Ovary (tissue), 7 donors: ENCODE measurements at regions not wholly inside any gene's neighbourhood (a gene's known extent, or its start where the extent isn't known, plus 50 kb on each side); places are given as distances from the start of the nearest gene placed in this dataset.

ENCODE experiments used
- DNase-seq, 5 donors: peaks; one replicate each; pipeline ENCODE4 v3.0.0-alpha.2; 2019 to 2020
- H3K27ac ChIP-seq, 2 donors: fragments of 200-600 bp; one replicate each; pipeline versions ENCODE4 v1.5.1 to v1.8.0; 2019 to 2022
- H3K27me3 ChIP-seq: fragments of 200-600 bp; one replicate; pipeline ENCODE4 v1.8.0; 2022
- H3K36me3 ChIP-seq: fragments of 200-600 bp; sonication (generic); one replicate; pipeline ENCODE4 v1.5.1; 2019
- H3K4me1 ChIP-seq: one replicate; pipeline ENCODE4 v1.8.1; 2013; ENCODE audit warnings: mild to moderate bottlenecking, moderate library complexity; ENCODE audit not compliant: insufficient read depth
- H3K4me3 ChIP-seq: fragments of 200-600 bp; sonication (generic); one replicate; pipeline ENCODE4 v1.5.1; 2017
- H3K9me3 ChIP-seq, 2 donors: fragments of 200-600 bp in 1 of 2; sonication (generic) in 1 of 2; one replicate each; pipeline versions ENCODE4 v1.5.1 to v1.8.1; 2013 to 2019; ENCODE audit warnings: mild to moderate bottlenecking in 1 of 2, moderate library complexity in 1 of 2
- EP300 ChIP-seq: sonication (generic); formaldehyde crosslinking; IDR thresholded peaks from one replicate; pipeline ENCODE4 v1.6.1; 2017; ENCODE audit warnings: antibody characterized with exemption
- POLR2A ChIP-seq: fragments of 450-650 bp; IDR thresholded peaks from one replicate; pipeline ENCODE4 v1.6.1; 2017; ENCODE audit warnings: antibody characterized with exemption, mild to moderate bottlenecking, moderate library complexity
- WGBS, 3 donors: extraction: QIAGEN DNeasy Blood & Tissue Kit in 1 of 3; methylation state at CpG; one replicate each; pipeline versions ENCODE4 v1.1.5 to v1.1.7; 2013 to 2017; 5-methylcytosine and 5-hydroxymethylcytosine counted together
- intact Hi-C, 4 donors: fragments of 100-400 bp; cut with DNase I; formaldehyde crosslinking; loops; one replicate each; pipeline versions ENCODE4 v1.11.0 to v1.15.1; 2022 to 2023
- TF ChIP-seq, protein P1 (sequence below), 3 donors: fragments of 450-650 bp in 2 of 3; fragments of 200-600 bp in 1 of 3; IDR thresholded peaks; one replicate each; pipeline versions ENCODE4 v1.5.1 to v1.8.0; 2016 to 2022; ENCODE audit warnings: antibody characterized with exemption in 3 of 3, mild to moderate bottlenecking in 1 of 3
- donor health status: DM: no; HTN: no; CAD: no; lungs with moderate emphysema.
- donor health status: DM: no; HTN: no; CAD: no.
- donor health status: Bipolar disorder and iron deficiency.
- donor health status: DM: no; HTN: no; CAD: no.
- donor health status: DM: yes; HTN: yes; CAD: no.

DNA sequence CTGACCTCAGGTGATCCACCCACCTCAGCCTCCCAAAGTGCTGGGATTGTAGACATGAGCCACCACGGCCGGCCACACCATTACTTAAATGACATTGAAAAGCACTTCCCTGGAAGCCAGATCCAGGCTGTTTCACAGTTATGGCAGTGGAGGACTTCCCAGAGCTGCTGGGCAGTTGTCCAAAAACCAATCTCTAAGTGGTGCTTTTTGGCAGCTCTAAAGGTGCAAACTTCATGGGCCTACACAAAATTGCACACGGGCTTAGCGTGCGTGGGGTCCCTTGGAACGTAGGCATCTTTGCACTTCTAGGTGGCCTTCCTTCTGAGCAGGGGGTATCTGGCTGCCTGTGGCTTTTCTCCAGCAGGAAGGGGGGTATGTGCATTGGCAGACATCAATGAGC lies 172.3 kb downstream of the SHOX start:
- intact Hi-C loops = no loop called here
- Histone ChIP-seq H3K27me3 (no peaks in the 10 kb centered on the region), H3K4me3 (no peak overlapping the region), H3K9me3 (peaks cover 0 to 5% of the 10 kb centered on the region in 2 donors), H3K36me3 (no peaks in the 10 kb centered on the region), H3K27ac (no peak overlapping the region), H3K4me1 (no peaks in the 10 kb centered on the region)
- TF ChIP-seq POLR2A (no peak), EP300 (no peak)
- TF ChIP-seq, protein P1, sequence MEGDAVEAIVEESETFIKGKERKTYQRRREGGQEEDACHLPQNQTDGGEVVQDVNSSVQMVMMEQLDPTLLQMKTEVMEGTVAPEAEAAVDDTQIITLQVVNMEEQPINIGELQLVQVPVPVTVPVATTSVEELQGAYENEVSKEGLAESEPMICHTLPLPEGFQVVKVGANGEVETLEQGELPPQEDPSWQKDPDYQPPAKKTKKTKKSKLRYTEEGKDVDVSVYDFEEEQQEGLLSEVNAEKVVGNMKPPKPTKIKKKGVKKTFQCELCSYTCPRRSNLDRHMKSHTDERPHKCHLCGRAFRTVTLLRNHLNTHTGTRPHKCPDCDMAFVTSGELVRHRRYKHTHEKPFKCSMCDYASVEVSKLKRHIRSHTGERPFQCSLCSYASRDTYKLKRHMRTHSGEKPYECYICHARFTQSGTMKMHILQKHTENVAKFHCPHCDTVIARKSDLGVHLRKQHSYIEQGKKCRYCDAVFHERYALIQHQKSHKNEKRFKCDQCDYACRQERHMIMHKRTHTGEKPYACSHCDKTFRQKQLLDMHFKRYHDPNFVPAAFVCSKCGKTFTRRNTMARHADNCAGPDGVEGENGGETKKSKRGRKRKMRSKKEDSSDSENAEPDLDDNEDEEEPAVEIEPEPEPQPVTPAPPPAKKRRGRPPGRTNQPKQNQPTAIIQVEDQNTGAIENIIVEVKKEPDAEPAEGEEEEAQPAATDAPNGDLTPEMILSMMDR (IDR thresholded peaks at IDR 0.05) = no peak
- no peak for DNase-seq
- WGBS, 3 donors = 78 to 79% (median 79%) methylated on average over 6 of the region's 6 CpGs

DNA sequence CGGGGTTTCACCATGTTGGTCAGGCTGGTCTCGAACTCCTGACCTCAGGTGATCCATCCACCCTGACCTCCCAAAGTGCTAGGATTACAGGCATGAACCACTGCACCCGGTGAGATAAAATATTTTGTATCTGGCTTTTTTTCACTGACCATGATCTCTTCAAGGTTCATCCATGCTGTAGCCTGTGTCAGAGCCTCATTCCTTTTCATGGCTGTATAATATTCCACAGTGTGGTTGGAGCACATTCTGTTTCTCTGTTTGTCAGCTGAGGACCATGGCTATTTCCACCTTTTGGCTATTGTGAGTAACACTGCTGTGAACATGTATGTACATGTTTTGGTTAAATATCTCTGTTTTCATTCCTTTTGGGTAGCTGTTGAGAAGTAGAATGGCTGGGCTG lies 169.2 kb downstream of the SHOX start:
- no peak for DNase-seq
- Histone ChIP-seq H3K36me3 (no peaks in the 10 kb centered on the region), H3K27ac (no peak overlapping the region), H3K4me3 (no peak overlapping the region), H3K27me3 (no peaks in the 10 kb centered on the region), H3K4me1 (no peaks in the 10 kb centered on the region), H3K9me3 (peaks cover 0 to 5% of the 10 kb centered on the region in 2 donors)
- intact Hi-C loops = no loop called here
- TF ChIP-seq POLR2A (no peak), EP300 (no peak)
- TF ChIP-seq, protein P1 (IDR thresholded peaks at IDR 0.05) = no peak
- 87 to 93% (median 88%) methylated on average over 3 of the region's 3 CpGs for WGBS, 3 donors

DNA sequence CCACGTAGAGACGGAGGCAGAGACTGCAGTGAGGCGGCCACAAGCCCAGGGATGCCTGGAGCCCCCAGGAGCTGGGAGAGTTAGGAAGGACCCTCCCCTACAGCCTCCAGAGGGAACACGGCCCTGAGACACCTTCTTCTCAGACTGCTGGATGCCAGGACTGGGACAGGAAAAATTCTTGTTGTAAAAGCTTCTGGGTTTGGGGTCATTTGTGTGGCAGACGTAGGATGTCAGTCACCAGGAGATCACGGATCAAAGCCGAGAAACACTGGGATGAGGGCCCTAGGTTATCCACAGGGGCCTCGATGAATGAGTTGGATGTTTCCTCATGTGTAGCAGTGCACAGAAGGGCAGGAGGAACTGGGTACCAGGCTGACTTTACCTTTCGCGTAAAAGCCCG lies 163.7 kb downstream of the SHOX start:
- intact Hi-C loops = no loop called here
- 76 to 81% (median 77%) methylated on average over 11 of the region's 11 CpGs for WGBS, 3 donors
- Histone ChIP-seq H3K36me3 (no peaks in the 10 kb centered on the region), H3K4me1 (no peaks in the 10 kb centered on the region), H3K27me3 (no peaks in the 10 kb centered on the region), H3K4me3 (no peak overlapping the region), H3K27ac (no peak overlapping the region), H3K9me3 (no peaks in the 10 kb centered on the region)
- TF ChIP-seq, protein P1 (IDR thresholded peaks at IDR 0.05) = no peak
- TF ChIP-seq EP300 (no peak), POLR2A (no peak)
- DNase-seq = no peak

DNA sequence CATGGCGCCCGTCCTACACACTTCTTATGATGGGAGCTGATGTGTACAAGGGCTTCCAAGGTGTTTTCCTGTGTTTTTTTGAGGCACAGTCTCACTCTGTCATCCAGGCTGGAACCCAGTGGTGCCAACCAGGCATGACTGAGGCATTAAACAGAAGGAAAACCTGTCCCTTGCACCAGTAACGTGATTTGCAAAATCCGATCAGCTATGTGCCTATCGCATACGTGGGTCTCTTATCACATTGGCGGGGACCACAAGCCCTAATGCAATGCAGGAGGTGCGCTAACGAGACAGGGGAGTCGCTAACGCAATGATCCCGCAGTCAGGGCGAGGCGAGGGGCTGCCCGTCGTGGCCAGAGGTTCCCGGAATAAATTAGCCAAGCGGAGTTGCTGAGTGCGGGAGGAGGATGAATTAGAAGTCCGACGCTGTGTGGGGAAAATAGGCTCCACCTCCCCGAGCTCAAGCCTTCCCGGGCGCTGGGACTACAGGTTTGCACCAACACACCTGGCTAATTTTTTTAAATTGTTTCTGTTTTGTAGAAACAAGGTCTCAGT lies 162.7 kb downstream of the SHOX start:
- no peak for DNase-seq
- H3K27ac ChIP-seq = no peak overlapping the region
- no peaks in the 10 kb centered on the region for H3K36me3 ChIP-seq
- intact Hi-C loops = no loop called here
- H3K4me3 ChIP-seq = no peak overlapping the region
- no peaks in the 10 kb centered on the region for H3K4me1 ChIP-seq
- WGBS, 3 donors = 54 to 69% (median 55%) methylated on average over 24 of the region's 24 CpGs
- TF ChIP-seq EP300 (no peak), POLR2A (no peak)
- TF ChIP-seq, protein P1 (IDR thresholded peaks at IDR 0.05) = no peak
- H3K9me3 ChIP-seq = no peaks in the 10 kb centered on the region
- H3K27me3 ChIP-seq = no peaks in the 10 kb centered on the region
